ENCODE measurements at regions not wholly inside any gene's neighbourhood (a gene's known extent, or its start where the extent isn't known, plus 50 kb on each side); places are given as distances from the start of the nearest gene placed in this dataset.

GRCh38 chr4:1495416-1496115 is 89.3 kb upstream of the NKX1-1 start:
- no peak for TF ChIP-seq CTCF (IDR thresholded peaks at IDR 0.05 in 8 of 11, conservative IDR thresholded peaks at IDR 0.05 in 3 of 11)
- no peak for TF ChIP-seq POLR2A (IDR thresholded peaks at IDR 0.05)
- TF ChIP-seq POLR2AphosphoS5 (IDR thresholded peaks at IDR 0.05), result no peak
